HepG2 (cell line): ENCODE measurements at regions not wholly inside any gene's neighbourhood (a gene's known extent, or its start where the extent isn't known, plus 50 kb on each side); places are given as distances from the start of the nearest gene placed in this dataset.

Experiments used
- ATAC-seq: fragments of 200-7000 bp; cut with Tn5 transposase; 3 replicates; pipeline ENCODE4 v1.9.1; 2020; ENCODE audit warnings: mild to moderate bottlenecking, moderate library complexity
- BruUV-seq: library from RNA; stranded (reverse); fragments of 400-500 nt; replicated peaks from 2 replicates; lab custom pipeline; 2021; lab: Mats Ljungman, UMichigan
- CTCF ChIA-PET: fragments of 300-600 bp; formaldehyde crosslinking; extraction: SDS; loops from one replicate; lab custom pipeline; 2021; ENCODE audit warnings: low total read pairs, inconsistent platforms, low intra/inter-chr PET ratio; lab: Yijun Ruan, JAX
- POLR2A ChIA-PET: fragments of 350-600 bp; sonication (Branson Sonifier 250); formaldehyde crosslinking; loops from one replicate; lab custom pipeline; 2020; ENCODE audit warnings: antibody characterized with exemption, inconsistent platforms; lab: Yijun Ruan, JAX
- DNase-seq: peaks from one replicate; pipeline ENCODE4 v3.0.0-alpha.2; 2015; ENCODE audit warnings: low spot score
- FAIRE-seq: peaks from 3 replicates; lab custom pipeline; 2011; peaks lifted over from hg19 to GRCh38; lab: Jason Lieb, UNC
- H2AFZ ChIP-seq: one replicate; pipeline ENCODE4 v1.6.1; 2011; ENCODE audit warnings: low read length, inconsistent platforms
- H3K27ac ChIP-seq: fragments of 300-600 bp; 3 replicates; pipeline ENCODE4 v1.8.0; 2011; ENCODE audit warnings: mixed run types, mild to moderate bottlenecking, mixed read lengths, low read length, inconsistent platforms; ENCODE audit not compliant: insufficient read depth; ENCODE audit errors: extremely low read length
- H3K27me3 ChIP-seq, 2 experiments: fragments of 200-600 bp in 1 of 2; 2 replicates in 1 of 2; 3 replicates in 1 of 2; pipeline versions ENCODE4 v1.6.0 to v1.8.0; 2011; ENCODE audit warnings: low read length in 2 of 2, mild to moderate bottlenecking in 2 of 2, moderate library complexity in 2 of 2, inconsistent platforms in 1 of 2; ENCODE audit not compliant: insufficient read depth in 2 of 2, control insufficient read depth in 1 of 2
- H3K36me3 ChIP-seq, 2 experiments: fragments of 200-600 bp in 1 of 2; replicated peaks in 1 of 2; 2 replicates in 1 of 2; 3 replicates in 1 of 2; pipeline versions ENCODE4 v1.5.1 to v1.8.0; 2011; ENCODE audit warnings: low read length in 2 of 2, inconsistent platforms in 1 of 2; ENCODE audit not compliant: insufficient read depth in 2 of 2, control insufficient read depth in 1 of 2
- H3K4me1 ChIP-seq: 2 replicates; pipeline ENCODE4 v1.5.1; 2012; ENCODE audit warnings: low read length, inconsistent platforms; ENCODE audit not compliant: insufficient read depth
- H3K4me2 ChIP-seq: 2 replicates; pipeline ENCODE4 v1.6.0; 2011; ENCODE audit warnings: low read depth, low read length, inconsistent platforms
- H3K4me3 ChIP-seq, 3 experiments: fragments of 200-600 bp in 1 of 3; sonication (generic), shearing (Covaris generic) in 1 of 3; replicated peaks in 1 of 3; 2 replicates each; pipeline ENCODE4 v1.5.1; 2011 to 2016; ENCODE audit warnings: low read length in 3 of 3, inconsistent platforms in 2 of 3, low read depth in 2 of 3, mild to moderate bottlenecking in 2 of 3, control low read depth in 1 of 3, mixed read lengths in 1 of 3; ENCODE audit not compliant: insufficient read depth in 1 of 3
- H3K79me2 ChIP-seq: one replicate; pipeline ENCODE4 v1.6.1; 2011; ENCODE audit warnings: low read length, inconsistent platforms; ENCODE audit not compliant: insufficient read depth
- H3K9ac ChIP-seq: 2 replicates; pipeline ENCODE4 v1.6.0; 2011; ENCODE audit warnings: mild to moderate bottlenecking, low read depth, low read length, inconsistent platforms; ENCODE audit not compliant: insufficient read depth
- H3K9me3 ChIP-seq: 2 replicates; pipeline ENCODE4 v1.5.1; 2012; ENCODE audit warnings: mild to moderate bottlenecking, low read length
- H4K20me1 ChIP-seq: 2 replicates; pipeline ENCODE4 v1.6.0; 2011; ENCODE audit warnings: inconsistent platforms, mild to moderate bottlenecking, low read length, moderate library complexity; ENCODE audit not compliant: insufficient read depth
- ARNT2 ChIP-seq: sonication (generic); formaldehyde crosslinking; IDR thresholded peaks from 2 replicates; pipeline ENCODE4 v1.8.0; 2022; ENCODE audit warnings: mild to moderate bottlenecking, low read depth, missing genetic modification reagents, moderate library complexity
- CCDC6 ChIP-seq: sonication (generic); formaldehyde crosslinking; IDR thresholded peaks from 2 replicates; pipeline ENCODE4 v1.8.1; 2022; ENCODE audit warnings: mild to moderate bottlenecking, missing genetic modification reagents, moderate library complexity
- FOXP1 ChIP-seq, 2 experiments: fragments of 450-650 bp in 1 of 2; IDR thresholded peaks; 2 replicates each; pipeline ENCODE4 v1.6.1; 2017 to 2018; ENCODE audit warnings: antibody characterized with exemption in 1 of 2
- GPBP1L1 ChIP-seq: sonication (generic); formaldehyde crosslinking; IDR thresholded peaks from 2 replicates; pipeline ENCODE4 v1.5.0; 2020; ENCODE audit warnings: mild to moderate bottlenecking, missing genetic modification reagents
- MAFF ChIP-seq: IDR thresholded peaks from 2 replicates; pipeline ENCODE4 v1.6.1; 2011; ENCODE audit warnings: low read depth, low read length, improper control_type of control experiment
- MAFK ChIP-seq, 2 experiments: IDR thresholded peaks in 1 of 2; conservative IDR thresholded peaks in 1 of 2; 2 replicates each; pipeline ENCODE4 v1.6.1; 2011; ENCODE audit warnings: improper control_type of control experiment in 2 of 2, low read length in 2 of 2
- NFKBIZ ChIP-seq: IDR thresholded peaks from 2 replicates; pipeline ENCODE4 v1.6.1; 2018; ENCODE audit warnings: missing genetic modification reagents, missing compliant biosample characterization
- NR2F2 ChIP-seq: IDR thresholded peaks from 2 replicates; pipeline ENCODE4 v1.6.1; 2012; ENCODE audit warnings: low read depth, inconsistent platforms, borderline replicate concordance
- SRSF4 ChIP-seq: fragments of 200-400 bp; formaldehyde crosslinking; IDR thresholded peaks from one replicate; pipeline ENCODE4 v1.6.1; 2018; ENCODE audit warnings: mild to moderate bottlenecking, low read depth, low read length, moderate library complexity; ENCODE audit not compliant: poor library complexity, severe bottlenecking
- ZNF138 ChIP-seq: sonication (generic); formaldehyde crosslinking; IDR thresholded peaks from 2 replicates; pipeline ENCODE4 v1.5.0; 2020; ENCODE audit warnings: mild to moderate bottlenecking, low read depth, missing genetic modification reagents
- ZNF207 ChIP-seq: fragments of 450-650 bp; IDR thresholded peaks from 2 replicates; pipeline ENCODE4 v1.6.1; 2016; ENCODE audit warnings: antibody characterized with exemption, borderline replicate concordance
- ZNF234 ChIP-seq: sonication (generic); formaldehyde crosslinking; conservative IDR thresholded peaks from 2 replicates; pipeline ENCODE4 v1.5.1; 2020; ENCODE audit warnings: mild to moderate bottlenecking, missing genetic modification reagents
- ZNF317 ChIP-seq: sonication (generic); formaldehyde crosslinking; IDR thresholded peaks from 2 replicates; pipeline ENCODE4 v1.5.0; 2020; ENCODE audit warnings: mild to moderate bottlenecking, missing genetic modification reagents
- ZSCAN9 ChIP-seq: IDR thresholded peaks from 2 replicates; pipeline ENCODE4 v1.6.1; 2016; ENCODE audit warnings: borderline replicate concordance
- WGBS: methylation state at CpG from one replicate; pipeline ENCODE4 v1.1.6; 2017; ENCODE audit warnings: low lambda C conversion rate; 5-methylcytosine and 5-hydroxymethylcytosine counted together
- in situ Hi-C: cut with HindIII; loops from 2 replicates; pipeline ENCODE4 v1.10.0; 2017; ENCODE audit warnings: low pct_unique_long_range_greater_than_20kb; ENCODE audit not compliant: extremely low pct_ligation_motif_present
- intact Hi-C: fragments of 100-400 bp; cut with micrococcal nuclease; formaldehyde crosslinking; loops from one replicate; pipeline ENCODE4 v1.10.0; 2022; ENCODE audit not compliant: unreplicated experiment
- TF ChIP-seq, protein P1 (sequence below): sonication (generic); formaldehyde crosslinking; conservative IDR thresholded peaks from 2 replicates; pipeline ENCODE4 v1.8.0; 2022; ENCODE audit warnings: low read depth, missing genetic modification reagents
- TF ChIP-seq, protein P2 (sequence below): sonication (generic); formaldehyde crosslinking; IDR thresholded peaks from 2 replicates; pipeline ENCODE4 v1.8.0; 2022; ENCODE audit warnings: missing genetic modification reagents, mild to moderate bottlenecking, inconsistent platforms, borderline replicate concordance

DNA sequence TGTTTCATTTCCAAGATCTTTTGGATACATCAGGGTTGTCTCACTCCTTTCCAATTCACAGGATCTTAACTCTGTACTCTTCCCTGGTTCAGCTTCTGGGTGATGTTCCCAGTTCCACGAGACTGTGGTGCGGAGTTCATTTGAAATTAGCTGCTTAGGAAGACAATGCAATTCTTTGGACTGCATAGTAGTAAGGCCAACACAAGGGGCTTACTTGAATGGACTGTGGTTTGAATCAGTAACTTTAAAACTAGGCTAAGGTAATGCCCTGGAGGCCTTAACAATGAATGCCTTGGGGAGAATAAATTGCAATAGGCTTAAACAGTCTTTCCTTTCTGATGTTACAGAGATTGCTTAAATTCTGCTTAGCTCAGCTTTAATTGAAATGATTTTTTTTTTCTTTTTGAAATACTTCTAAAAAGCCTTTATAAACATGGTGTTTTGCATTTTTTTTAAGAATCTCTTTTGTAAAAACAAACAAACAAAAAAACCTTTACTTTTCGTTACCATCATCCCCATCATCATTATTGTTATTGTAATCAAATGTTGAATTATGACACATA, 133.8 kb upstream of the MEF2C start:
- no peaks in the 10 kb centered on the region for H3K79me2 ChIP-seq
- POLR2A ChIA-PET, result no interaction called here
- 19% methylated on average over 3 of the region's 3 CpGs for WGBS
- FAIRE-seq, result no peak
- no peaks in the 10 kb centered on the region for H3K4me1 ChIP-seq
- no peak for ATAC-seq
- CTCF ChIA-PET, result no interaction called here
- in situ Hi-C loops (no loop called here), intact Hi-C loops (no loop called here)
- no peaks in the 10 kb centered on the region for H4K20me1 ChIP-seq
- BruUV-seq, result no TSS peak
- DNase-seq, result no peak
- H3K4me3 ChIP-seq, result no peak overlapping the region
- no peak overlapping the region for H3K9ac ChIP-seq
- no peak overlapping the region for H3K27ac ChIP-seq
- H3K4me2 ChIP-seq, result no peak overlapping the region
- no peaks in the 10 kb centered on the region for H3K36me3 ChIP-seq
- no peak overlapping the region for H2AFZ ChIP-seq
- H3K9me3 ChIP-seq, result no peaks in the 10 kb centered on the region
- peak; percentile 92 for TF ChIP-seq MAFF
- peak; percentile 80 to 96; a peak in 3 of 4 replicates for TF ChIP-seq MAFK (conservative IDR thresholded peaks at IDR 0.05 in 1 of 2, IDR thresholded peaks at IDR 0.05 in 1 of 2; ENCODE audit: low read length in 2 of 2)
- TF ChIP-seq NR2F2, result no peak
- no peak for TF ChIP-seq NFKBIZ (CRISPR knock-in tag)
- no peak for TF ChIP-seq ZNF317
- no peaks in the 10 kb centered on the region for H3K27me3 ChIP-seq

DNA sequence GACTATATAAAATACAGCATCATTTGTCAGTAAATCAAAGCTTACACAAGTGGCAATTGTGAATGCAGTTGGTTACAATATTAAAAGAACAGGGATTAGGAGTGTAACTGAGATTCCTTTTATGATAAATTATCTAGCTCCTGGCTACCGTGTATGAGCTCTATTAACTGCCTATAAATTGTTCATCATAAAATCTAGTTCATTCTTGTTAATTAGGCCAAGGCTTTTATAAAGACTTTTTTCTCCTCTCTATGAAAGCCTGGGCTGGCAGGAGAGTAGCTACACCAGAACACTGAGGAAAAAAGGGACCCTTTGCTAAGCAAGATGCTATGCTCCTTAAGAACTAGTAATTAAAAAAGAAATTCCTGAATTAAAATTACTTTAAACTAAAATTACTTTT, 132.4 kb upstream of the MEF2C start:
- Histone ChIP-seq H3K27ac (no peak overlapping the region), H3K4me3 (no peak overlapping the region), H3K79me2 (no peaks in the 10 kb centered on the region), H3K9me3 (no peaks in the 10 kb centered on the region), H4K20me1 (no peaks in the 10 kb centered on the region), H3K27me3 (no peaks in the 10 kb centered on the region), H3K36me3 (no peaks in the 10 kb centered on the region), H2AFZ (no peak overlapping the region), H3K9ac (no peak overlapping the region), H3K4me2 (no peak overlapping the region), H3K4me1 (no peaks in the 10 kb centered on the region)
- no peak for FAIRE-seq
- ATAC-seq, result no peak
- DNase-seq, result no peak
- ChIA-PET POLR2A (no interaction called here), CTCF (no interaction called here)
- WGBS, result 0% methylated on average over 1 of the region's 1 CpG
- no TSS peak for BruUV-seq
- in situ Hi-C loops (no loop called here), intact Hi-C loops (no loop called here)
- TF ChIP-seq GPBP1L1 (CRISPR knock-in tag) (no peak), CCDC6 (CRISPR knock-in tag) (no peak), ARNT2 (CRISPR knock-in tag) (no peak), ZNF138 (CRISPR knock-in tag) (no peak), SRSF4 (no peak), ZNF207 (no peak), ZSCAN9 (CRISPR knock-in tag) (no peak), FOXP1 (IDR thresholded peaks at IDR 0.05) (no peak), FOXP1 (CRISPR knock-in tag; IDR thresholded peaks at IDR 0.05) (no peak), ZNF234 (CRISPR knock-in tag) (no peak)
- TF ChIP-seq, protein P1, sequence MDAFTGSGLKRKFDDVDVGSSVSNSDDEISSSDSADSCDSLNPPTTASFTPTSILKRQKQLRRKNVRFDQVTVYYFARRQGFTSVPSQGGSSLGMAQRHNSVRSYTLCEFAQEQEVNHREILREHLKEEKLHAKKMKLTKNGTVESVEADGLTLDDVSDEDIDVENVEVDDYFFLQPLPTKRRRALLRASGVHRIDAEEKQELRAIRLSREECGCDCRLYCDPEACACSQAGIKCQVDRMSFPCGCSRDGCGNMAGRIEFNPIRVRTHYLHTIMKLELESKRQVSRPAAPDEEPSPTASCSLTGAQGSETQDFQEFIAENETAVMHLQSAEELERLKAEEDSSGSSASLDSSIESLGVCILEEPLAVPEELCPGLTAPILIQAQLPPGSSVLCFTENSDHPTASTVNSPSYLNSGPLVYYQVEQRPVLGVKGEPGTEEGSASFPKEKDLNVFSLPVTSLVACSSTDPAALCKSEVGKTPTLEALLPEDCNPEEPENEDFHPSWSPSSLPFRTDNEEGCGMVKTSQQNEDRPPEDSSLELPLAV (CRISPR knock-in tag), result no peak
- TF ChIP-seq, protein P2, sequence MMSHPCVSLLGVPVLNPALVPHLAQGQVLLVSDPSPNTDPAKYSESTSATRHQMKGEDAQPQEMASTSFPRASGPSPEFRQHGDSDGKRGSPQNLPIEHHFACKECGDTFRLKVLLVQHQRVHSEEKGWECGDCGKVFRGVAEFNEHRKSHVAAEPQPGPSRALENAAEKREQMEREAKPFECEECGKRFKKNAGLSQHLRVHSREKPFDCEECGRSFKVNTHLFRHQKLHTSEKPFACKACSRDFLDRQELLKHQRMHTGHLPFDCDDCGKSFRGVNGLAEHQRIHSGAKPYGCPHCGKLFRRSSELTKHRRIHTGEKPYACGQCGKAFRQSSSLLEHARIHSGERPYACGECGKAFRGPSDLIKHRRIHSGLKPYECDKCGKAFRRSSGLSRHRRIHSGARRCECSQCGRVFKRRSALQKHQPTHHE (CRISPR knock-in tag), result no peak
